NCI-H2196 treated with DMSO at 0.1 percent for 48 hours (cell line): ENCODE measurements at regions not wholly inside any gene's neighbourhood (a gene's known extent, or its start where the extent isn't known, plus 50 kb on each side); places are given as distances from the start of the nearest gene placed in this dataset.
"Not testable (repeated sequence)": the region's sequence is repeated elsewhere in the genome, so short reads cannot be mapped to it uniquely, and the experiment has no call there.

Source experiments
- DNase-seq: peaks from one replicate; lab custom pipeline; 2025; ENCODE audit not compliant: unreplicated experiment; lab: John Stamatoyannopoulos, UW

GRCh38 chr9:79396168-79396567 lies 175.6 kb upstream of the TLE4 start:
- DNase-seq, result no peak

GRCh38 chr9:79403495-79403894 lies 168.3 kb upstream of the TLE4 start:
- no peak for DNase-seq

GRCh38 chr9:79408200-79408599 lies 163.6 kb upstream of the TLE4 start:
- DNase-seq, result no peak

GRCh38 chr9:79408617-79409016 lies 163.1 kb upstream of the TLE4 start:
- DNase-seq, result no peak

- no peak for DNase-seq
These were observed 162.5 kb upstream of the TLE4 start for GRCh38 chr9:79409182-79409823.

- no peak for DNase-seq
These were observed 145.9 kb upstream of the TLE4 start for GRCh38 chr9:79425840-79426239.

- DNase-seq, result no peak
These were observed 143.3 kb upstream of the TLE4 start for GRCh38 chr9:79428422-79428821.

GRCh38 chr9:79430619-79431018 lies 141.1 kb upstream of the TLE4 start:
- peak; percentile 51 for DNase-seq

- peak; percentile 7 for DNase-seq
These were observed 140.6 kb upstream of the TLE4 start for GRCh38 chr9:79431019-79431679.

- no peak for DNase-seq
These were observed 139.3 kb upstream of the TLE4 start for GRCh38 chr9:79432485-79432884.

GRCh38 chr9:79433703-79434102 lies 138.1 kb upstream of the TLE4 start:
- no peak for DNase-seq

GRCh38 chr9:79439221-79439620 lies 132.5 kb upstream of the TLE4 start:
- not testable (repeated sequence) for DNase-seq

GRCh38 chr9:79446523-79447307 lies 125.0 kb upstream of the TLE4 start:
- DNase-seq, result no peak

- no peak for DNase-seq
These were observed 124.5 kb upstream of the TLE4 start for GRCh38 chr9:79447308-79447605.

GRCh38 chr9:79447762-79448161 lies 124.0 kb upstream of the TLE4 start:
- no peak for DNase-seq

- DNase-seq, result no peak
These were observed 119.5 kb upstream of the TLE4 start for GRCh38 chr9:79452265-79452664.

GRCh38 chr9:79461712-79462111 lies 110.1 kb upstream of the TLE4 start:
- no peak for DNase-seq

GRCh38 chr9:79465156-79465555 lies 106.6 kb upstream of the TLE4 start:
- no peak for DNase-seq

- DNase-seq, result no peak
These were observed 102.6 kb upstream of the TLE4 start for GRCh38 chr9:79469164-79469563.

- no peak for DNase-seq
These were observed 100.8 kb upstream of the TLE4 start for GRCh38 chr9:79470954-79471353.

GRCh38 chr9:79471580-79472543 lies 99.9 kb upstream of the TLE4 start:
- peak; percentile 29 for DNase-seq
